ENCODE measurements at regions not wholly inside any gene's neighbourhood (a gene's known extent, or its start where the extent isn't known, plus 50 kb on each side); places are given as distances from the start of the nearest gene placed in this dataset.

- H3K4me3 ChIP-seq (ENCODE audit: low read length) = no peak overlapping the region
- DNase-seq (ENCODE audit: low read depth) = no peak
- no peaks in the 10 kb centered on the region for H3K27me3 ChIP-seq (replicated peaks; ENCODE audit: control insufficient read depth, insufficient read depth, low read length)
- no peaks in the 10 kb centered on the region for H3K4me1 ChIP-seq (ENCODE audit: control insufficient read depth, insufficient read depth, low read length)
- no peak overlapping the region for H3K9ac ChIP-seq (ENCODE audit: low read length)
- H3K36me3 ChIP-seq (ENCODE audit: control insufficient read depth, insufficient read depth, low read length, severe bottlenecking) = no peaks in the 10 kb centered on the region
- H3K9me3 ChIP-seq (ENCODE audit: control insufficient read depth, low read length) = no peaks in the 10 kb centered on the region
These were observed 303.3 kb upstream of the SHH start for GRCh38 chr7:156115582-156115981.

DNA sequence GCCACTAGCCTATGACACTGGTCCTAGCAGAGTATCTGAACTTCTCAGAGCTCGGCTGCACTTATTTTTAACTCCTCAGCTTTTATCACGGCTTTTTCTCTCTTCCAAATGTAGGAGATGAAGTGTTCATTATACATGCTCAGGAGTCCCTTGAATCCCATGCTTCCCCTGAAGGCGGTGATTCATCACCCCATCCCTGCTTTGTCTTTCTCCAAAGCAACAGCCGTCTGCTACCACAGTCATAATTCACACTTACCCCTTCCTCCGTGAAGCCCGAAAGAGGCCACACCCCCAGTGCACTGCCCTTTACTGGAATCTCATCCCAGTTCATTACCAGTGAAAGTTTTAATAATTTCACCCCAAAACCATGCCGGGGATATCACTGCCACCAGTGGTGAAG, 301.5 kb upstream of the SHH start:
- Histone ChIP-seq H3K9me3 (ENCODE audit: control insufficient read depth, low read length) (no peaks in the 10 kb centered on the region), H3K36me3 (ENCODE audit: control insufficient read depth, insufficient read depth, low read length, severe bottlenecking) (no peaks in the 10 kb centered on the region), H3K4me3 (ENCODE audit: low read length) (no peak overlapping the region), H3K9ac (ENCODE audit: low read length) (no peak overlapping the region), H3K4me1 (ENCODE audit: control insufficient read depth, insufficient read depth, low read length) (no peaks in the 10 kb centered on the region), H3K27me3 (replicated peaks; ENCODE audit: control insufficient read depth, insufficient read depth, low read length) (no peaks in the 10 kb centered on the region)
- no peak for DNase-seq (ENCODE audit: low read depth)

DNA sequence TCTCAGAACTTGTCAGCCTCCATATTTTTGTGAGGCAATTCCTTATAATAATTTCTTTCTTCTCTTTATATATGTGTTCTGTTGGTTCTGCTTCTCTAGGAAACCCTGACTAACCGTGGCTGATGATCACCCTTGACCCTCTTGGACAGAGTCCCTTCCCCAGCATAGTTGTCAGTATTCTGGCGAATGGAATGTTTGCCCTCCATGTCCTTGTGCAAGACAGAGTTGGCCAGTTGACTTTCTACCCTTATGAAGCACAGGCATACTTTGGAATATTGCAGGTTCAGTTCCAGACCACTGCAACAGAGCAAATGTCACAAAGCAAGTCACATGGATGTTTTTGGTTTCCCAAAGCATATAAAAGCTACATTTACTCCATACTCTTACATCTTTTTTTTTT, 297.7 kb upstream of the SHH start:
- Histone ChIP-seq H3K36me3 (ENCODE audit: control insufficient read depth, insufficient read depth, low read length, severe bottlenecking) (no peaks in the 10 kb centered on the region), H3K27me3 (replicated peaks; ENCODE audit: control insufficient read depth, insufficient read depth, low read length) (no peaks in the 10 kb centered on the region), H3K4me3 (ENCODE audit: low read length) (no peak overlapping the region), H3K4me1 (ENCODE audit: control insufficient read depth, insufficient read depth, low read length) (no peaks in the 10 kb centered on the region), H3K9ac (ENCODE audit: low read length) (no peak overlapping the region), H3K9me3 (ENCODE audit: control insufficient read depth, low read length) (no peaks in the 10 kb centered on the region)
- no peak for DNase-seq (ENCODE audit: low read depth)

DNA sequence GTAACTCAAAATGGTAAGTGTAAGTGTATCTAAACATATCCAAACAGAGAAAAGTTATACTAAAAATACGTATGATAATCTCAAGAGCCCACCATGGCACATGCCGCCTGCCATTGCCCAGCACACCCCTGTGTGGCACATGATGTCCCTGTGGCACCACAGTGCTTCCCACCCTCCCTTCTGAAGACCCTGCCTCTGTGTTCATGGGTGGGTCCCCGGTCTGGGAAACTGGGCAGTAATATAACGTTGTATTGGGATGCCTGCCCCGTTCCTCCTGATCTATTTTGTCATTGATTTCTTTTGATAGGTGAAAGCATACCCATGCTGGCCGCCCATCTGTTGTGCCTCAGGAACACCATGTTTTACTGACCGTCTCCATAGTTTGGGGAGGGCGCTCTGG, 296.8 kb upstream of the SHH start:
- no peaks in the 10 kb centered on the region for H3K9me3 ChIP-seq (ENCODE audit: control insufficient read depth, low read length)
- H3K36me3 ChIP-seq (ENCODE audit: control insufficient read depth, insufficient read depth, low read length, severe bottlenecking) = no peaks in the 10 kb centered on the region
- H3K9ac ChIP-seq (ENCODE audit: low read length) = no peak overlapping the region
- no peaks in the 10 kb centered on the region for H3K4me1 ChIP-seq (ENCODE audit: control insufficient read depth, insufficient read depth, low read length)
- no peak overlapping the region for H3K4me3 ChIP-seq (ENCODE audit: low read length)
- H3K27me3 ChIP-seq (replicated peaks; ENCODE audit: control insufficient read depth, insufficient read depth, low read length) = no peaks in the 10 kb centered on the region
- no peak for DNase-seq (ENCODE audit: low read depth)

DNA sequence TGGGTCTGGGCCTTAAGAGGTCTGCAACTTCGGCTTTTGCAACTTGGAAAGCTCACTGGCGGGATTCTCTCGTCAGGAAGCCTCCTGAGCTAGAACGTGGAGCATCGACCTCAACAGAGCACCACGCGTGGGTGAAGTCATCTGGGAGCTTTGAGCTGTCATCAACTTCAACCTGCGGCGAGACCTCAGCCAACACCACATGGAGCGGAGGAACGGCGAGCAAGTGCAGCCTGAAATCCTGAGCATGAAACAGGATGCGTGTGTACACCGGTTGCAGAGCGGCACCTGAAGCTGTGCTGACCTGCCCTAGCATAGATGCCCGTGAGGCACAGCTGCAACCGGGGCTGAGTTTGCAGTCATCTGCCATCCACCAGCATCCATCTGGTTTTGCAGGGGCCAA, 295.7 kb upstream of the SHH start:
- Histone ChIP-seq H3K36me3 (ENCODE audit: control insufficient read depth, insufficient read depth, low read length, severe bottlenecking) (no peaks in the 10 kb centered on the region), H3K4me3 (ENCODE audit: low read length) (no peak overlapping the region), H3K9me3 (ENCODE audit: control insufficient read depth, low read length) (no peaks in the 10 kb centered on the region), H3K27me3 (replicated peaks; ENCODE audit: control insufficient read depth, insufficient read depth, low read length) (no peaks in the 10 kb centered on the region), H3K9ac (ENCODE audit: low read length) (no peak overlapping the region), H3K4me1 (ENCODE audit: control insufficient read depth, insufficient read depth, low read length) (no peaks in the 10 kb centered on the region)
- DNase-seq (ENCODE audit: low read depth) = no peak

DNA sequence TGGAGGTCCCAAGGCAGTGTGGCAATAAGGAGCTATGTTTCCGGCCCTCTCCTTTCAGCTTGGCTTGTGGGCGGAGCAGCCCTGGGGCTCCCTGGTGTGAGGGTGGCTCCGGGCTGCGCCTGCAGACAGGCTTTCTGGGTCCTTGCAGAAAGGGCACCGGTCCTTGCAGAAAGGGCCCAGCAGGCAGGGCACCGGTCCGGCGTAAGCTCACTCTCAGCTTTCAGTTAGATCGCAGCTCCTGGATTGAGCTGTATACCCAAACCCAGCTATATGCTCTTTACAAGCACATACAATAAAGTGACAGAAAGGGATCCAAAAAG, 293.8 kb upstream of the SHH start:
- DNase-seq (ENCODE audit: low read depth) = no peak
- H3K9ac ChIP-seq (ENCODE audit: low read length) = no peak overlapping the region

DNA sequence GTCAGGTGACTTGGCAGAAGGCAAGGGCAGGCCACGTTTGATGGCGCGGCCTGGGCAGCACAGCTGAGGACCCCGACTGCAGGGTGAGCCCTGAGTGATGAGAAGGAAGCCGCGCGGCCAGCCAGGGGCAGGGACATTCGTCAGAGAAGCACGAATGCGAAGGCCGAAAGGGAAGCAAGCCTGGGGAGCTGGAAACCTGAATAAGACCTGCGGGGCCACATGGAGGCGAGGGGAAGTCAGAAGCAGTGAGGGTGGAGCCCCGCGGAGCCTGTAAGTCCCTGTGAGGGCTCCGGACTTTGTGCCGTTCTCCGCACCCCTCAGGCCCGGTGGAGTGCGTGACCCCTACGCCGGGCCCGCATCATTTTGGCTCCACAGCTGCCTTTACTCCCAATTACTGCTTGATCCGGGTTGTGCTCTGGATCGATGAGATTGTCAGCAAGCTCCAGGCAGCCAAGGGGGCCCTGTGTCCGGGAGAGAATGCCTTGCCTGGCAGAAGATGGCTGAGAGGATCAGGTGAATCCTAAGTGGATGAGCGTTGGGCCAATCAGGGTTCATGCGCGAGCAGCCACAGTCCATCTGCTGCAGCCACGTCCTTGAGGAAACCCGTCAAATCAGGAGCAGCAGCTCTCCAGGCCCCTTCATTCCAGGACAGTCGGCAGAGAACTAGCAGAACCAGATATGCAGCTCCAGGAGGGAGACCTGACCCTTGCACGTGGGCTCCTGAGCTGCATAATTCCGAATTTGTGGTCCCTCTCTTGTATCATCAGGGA, 293.3 kb upstream of the SHH start:
- no peaks in the 10 kb centered on the region for H3K36me3 ChIP-seq (ENCODE audit: control insufficient read depth, insufficient read depth, low read length, severe bottlenecking)
- no peaks in the 10 kb centered on the region for H3K27me3 ChIP-seq (replicated peaks; ENCODE audit: control insufficient read depth, insufficient read depth, low read length)
- no peaks in the 10 kb centered on the region for H3K9me3 ChIP-seq (ENCODE audit: control insufficient read depth, low read length)

More for the DNA sequence above, 293.8 kb upstream of the SHH start:
- H3K36me3 ChIP-seq (ENCODE audit: control insufficient read depth, insufficient read depth, low read length, severe bottlenecking) = no peaks in the 10 kb centered on the region
- no peaks in the 10 kb centered on the region for H3K27me3 ChIP-seq (replicated peaks; ENCODE audit: control insufficient read depth, insufficient read depth, low read length)
- no peaks in the 10 kb centered on the region for H3K4me1 ChIP-seq (ENCODE audit: control insufficient read depth, insufficient read depth, low read length)
- no peaks in the 10 kb centered on the region for H3K9me3 ChIP-seq (ENCODE audit: control insufficient read depth, low read length)
- H3K4me3 ChIP-seq (ENCODE audit: low read length) = no peak overlapping the region

DNA sequence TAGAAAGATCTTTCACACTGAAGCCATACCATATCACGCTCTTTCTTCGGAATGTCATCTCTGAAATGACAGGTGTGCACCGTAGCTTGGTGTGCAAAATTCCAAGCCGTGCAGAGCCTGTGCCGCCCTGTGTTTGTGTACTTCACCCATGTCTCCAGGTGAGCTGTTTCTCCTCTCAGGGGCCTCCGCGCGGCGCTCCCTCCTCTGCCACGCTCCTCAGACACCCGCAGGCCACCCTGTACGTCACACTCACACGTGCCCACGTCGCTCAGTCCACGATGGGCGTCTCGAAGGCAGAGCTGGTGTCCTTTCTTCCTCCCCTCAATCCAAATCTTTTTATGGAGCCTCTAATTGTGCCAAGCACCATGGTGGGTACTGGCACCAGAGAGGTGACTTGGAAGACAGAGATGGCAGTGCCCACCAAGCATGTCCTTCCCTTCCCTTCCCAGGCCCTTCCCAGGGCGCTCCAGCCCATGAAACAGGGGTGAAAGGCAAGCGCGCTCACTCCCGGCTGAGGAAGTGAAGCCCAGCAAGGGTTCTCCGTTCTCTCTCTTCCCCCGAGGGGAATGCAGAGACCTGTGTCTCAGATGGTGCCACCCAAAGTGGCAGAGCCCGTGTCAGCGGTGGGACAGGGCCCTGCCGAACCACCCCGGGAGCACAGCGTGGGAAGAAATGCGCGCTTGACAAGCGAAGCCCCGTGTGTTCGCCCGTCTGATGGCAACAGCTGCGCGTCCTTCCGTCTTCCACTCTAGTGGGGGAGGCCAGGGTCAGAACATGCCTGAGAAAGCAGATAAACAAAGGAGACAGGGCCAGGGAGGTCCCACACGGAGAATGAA, 292.5 kb upstream of the SHH start:
- Histone ChIP-seq H3K9ac (ENCODE audit: low read length) (no peak overlapping the region), H3K4me1 (ENCODE audit: control insufficient read depth, insufficient read depth, low read length) (no peaks in the 10 kb centered on the region), H3K9me3 (ENCODE audit: control insufficient read depth, low read length) (no peaks in the 10 kb centered on the region), H3K36me3 (ENCODE audit: control insufficient read depth, insufficient read depth, low read length, severe bottlenecking) (no peaks in the 10 kb centered on the region), H3K4me3 (ENCODE audit: low read length) (no peak overlapping the region), H3K27me3 (replicated peaks; ENCODE audit: control insufficient read depth, insufficient read depth, low read length) (no peaks in the 10 kb centered on the region)
- DNase-seq (ENCODE audit: low read depth) = no peak

More for the DNA sequence above, 293.3 kb upstream of the SHH start:
- H3K4me1 ChIP-seq (ENCODE audit: control insufficient read depth, insufficient read depth, low read length) = no peaks in the 10 kb centered on the region
- no peak overlapping the region for H3K9ac ChIP-seq (ENCODE audit: low read length)
- DNase-seq (ENCODE audit: low read depth) = no peak
- H3K4me3 ChIP-seq (ENCODE audit: low read length) = no peak overlapping the region

- no peaks in the 10 kb centered on the region for H3K27me3 ChIP-seq (replicated peaks; ENCODE audit: control insufficient read depth, insufficient read depth, low read length)
- H3K9ac ChIP-seq (ENCODE audit: low read length) = no peak overlapping the region
- no peaks in the 10 kb centered on the region for H3K36me3 ChIP-seq (ENCODE audit: control insufficient read depth, insufficient read depth, low read length, severe bottlenecking)
- no peak for DNase-seq (ENCODE audit: low read depth)
- H3K4me3 ChIP-seq (ENCODE audit: low read length) = no peak overlapping the region
- no peaks in the 10 kb centered on the region for H3K9me3 ChIP-seq (ENCODE audit: control insufficient read depth, low read length)
- H3K4me1 ChIP-seq (ENCODE audit: control insufficient read depth, insufficient read depth, low read length) = no peaks in the 10 kb centered on the region
These were observed 290.0 kb upstream of the SHH start for GRCh38 chr7:156102267-156102666.

GRCh38 chr7:156101355-156101754, 289.1 kb upstream of the SHH start:
- H3K27me3 ChIP-seq (replicated peaks; ENCODE audit: control insufficient read depth, insufficient read depth, low read length) = no peaks in the 10 kb centered on the region
- H3K36me3 ChIP-seq (ENCODE audit: control insufficient read depth, insufficient read depth, low read length, severe bottlenecking) = no peaks in the 10 kb centered on the region
- H3K4me3 ChIP-seq (ENCODE audit: low read length) = no peak overlapping the region

GRCh38 chr7:156100086-156100485, 287.8 kb upstream of the SHH start:
- Histone ChIP-seq H3K4me3 (ENCODE audit: low read length) (no peak overlapping the region), H3K9me3 (ENCODE audit: control insufficient read depth, low read length) (no peaks in the 10 kb centered on the region), H3K4me1 (ENCODE audit: control insufficient read depth, insufficient read depth, low read length) (no peaks in the 10 kb centered on the region), H3K9ac (ENCODE audit: low read length) (no peak overlapping the region), H3K27me3 (replicated peaks; ENCODE audit: control insufficient read depth, insufficient read depth, low read length) (no peaks in the 10 kb centered on the region), H3K36me3 (ENCODE audit: control insufficient read depth, insufficient read depth, low read length, severe bottlenecking) (no peaks in the 10 kb centered on the region)
- DNase-seq (ENCODE audit: low read depth) = no peak

More at GRCh38 chr7:156101355-156101754, 289.1 kb upstream of the SHH start:
- no peaks in the 10 kb centered on the region for H3K4me1 ChIP-seq (ENCODE audit: control insufficient read depth, insufficient read depth, low read length)
- H3K9ac ChIP-seq (ENCODE audit: low read length) = no peak overlapping the region
- H3K9me3 ChIP-seq (ENCODE audit: control insufficient read depth, low read length) = no peaks in the 10 kb centered on the region
- no peak for DNase-seq (ENCODE audit: low read depth)

Measured in adipocyte (in vitro differentiated cells).